Muscle layer of colon (tissue), 2 donors: ENCODE measurements at regions not wholly inside any gene's neighbourhood (a gene's known extent, or its start where the extent isn't known, plus 50 kb on each side); places are given as distances from the start of the nearest gene placed in this dataset.

Experiments used
- H3K27ac ChIP-seq: one replicate; pipeline ENCODE4 v1.7.0; 2013; ENCODE audit warnings: low read depth, mild to moderate bottlenecking, low read length, moderate library complexity
- H3K27me3 ChIP-seq, 2 donors: one replicate each; pipeline ENCODE4 v1.7.0; 2013; ENCODE audit warnings: low read length in 2 of 2, mild to moderate bottlenecking in 2 of 2; ENCODE audit not compliant: insufficient read depth in 2 of 2, control insufficient read depth in 1 of 2
- H3K36me3 ChIP-seq: one replicate; pipeline ENCODE4 v1.7.0; 2013; ENCODE audit warnings: mild to moderate bottlenecking, low read length; ENCODE audit not compliant: insufficient read depth
- H3K4me1 ChIP-seq: one replicate; pipeline ENCODE4 v1.7.0; 2013; ENCODE audit warnings: mild to moderate bottlenecking, low read length; ENCODE audit not compliant: insufficient read depth
- H3K4me3 ChIP-seq, 2 donors: one replicate each; pipeline ENCODE4 v1.7.0; 2013; ENCODE audit warnings: low read length in 2 of 2, low read depth in 1 of 2, mild to moderate bottlenecking in 1 of 2, moderate library complexity in 1 of 2
- H3K9ac ChIP-seq: one replicate; pipeline ENCODE4 v1.7.0; 2013; ENCODE audit warnings: low read length
- H3K9me3 ChIP-seq: one replicate; pipeline ENCODE4 v1.7.0; 2013; ENCODE audit warnings: mild to moderate bottlenecking, low read length
- donor health status: abdominal sarcoma.
- donor health status: Adenocarcinoma of cecum.

DNA sequence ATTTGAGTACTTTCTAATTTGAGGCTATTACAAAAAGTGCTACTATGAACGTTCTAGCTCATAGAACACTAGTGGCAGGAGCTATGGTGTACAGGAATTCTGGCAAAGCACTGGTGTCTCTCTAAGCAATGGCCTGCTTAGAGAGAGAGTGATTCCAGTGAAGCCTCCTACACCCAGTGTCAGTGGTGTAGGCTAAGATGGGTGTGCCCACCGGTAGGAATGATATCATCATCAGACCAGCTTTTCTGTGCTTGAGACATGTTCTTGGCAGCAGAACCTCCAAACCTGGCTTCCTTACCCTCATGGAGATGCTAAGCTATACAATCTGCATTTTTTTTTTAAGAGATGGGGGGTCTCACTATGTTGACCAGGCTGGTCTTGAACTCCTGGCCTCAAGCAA lies 370.3 kb downstream of the SOX9 start:
- Histone ChIP-seq H3K4me1 (no peaks in the 10 kb centered on the region), H3K36me3 (no peaks in the 10 kb centered on the region), H3K9ac (no peak overlapping the region), H3K9me3 (peaks cover 10% of the 10 kb centered on the region), H3K27me3 (no peaks in the 10 kb centered on the region), H3K27ac (no peak overlapping the region), H3K4me3 (no peak overlapping the region)

DNA sequence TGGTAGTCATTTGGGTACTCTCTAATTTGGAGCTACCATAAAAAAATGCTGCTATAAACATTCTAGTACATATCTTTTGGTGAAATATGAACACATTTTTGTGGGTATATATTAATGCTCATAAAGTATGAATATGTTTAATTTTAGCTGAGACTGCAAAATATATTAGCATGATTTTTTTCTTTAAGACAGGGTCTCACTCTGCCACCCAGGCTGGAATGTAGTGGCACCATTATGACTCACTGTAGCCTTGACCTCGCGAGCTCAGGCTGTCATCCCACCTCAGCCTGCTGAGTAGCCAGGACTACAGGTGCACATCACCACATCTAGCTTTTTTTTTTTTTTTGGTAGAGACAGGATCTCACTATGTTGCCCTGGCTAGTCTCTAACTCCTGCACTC lies 371.7 kb downstream of the SOX9 start:
- peaks cover 10% of the 10 kb centered on the region for H3K9me3 ChIP-seq
- no peaks in the 10 kb centered on the region for H3K36me3 ChIP-seq
- H3K27ac ChIP-seq: no peak overlapping the region
- no peak overlapping the region for H3K4me3 ChIP-seq
- H3K4me1 ChIP-seq: no peaks in the 10 kb centered on the region
- no peaks in the 10 kb centered on the region for H3K27me3 ChIP-seq
- no peak overlapping the region for H3K9ac ChIP-seq

DNA sequence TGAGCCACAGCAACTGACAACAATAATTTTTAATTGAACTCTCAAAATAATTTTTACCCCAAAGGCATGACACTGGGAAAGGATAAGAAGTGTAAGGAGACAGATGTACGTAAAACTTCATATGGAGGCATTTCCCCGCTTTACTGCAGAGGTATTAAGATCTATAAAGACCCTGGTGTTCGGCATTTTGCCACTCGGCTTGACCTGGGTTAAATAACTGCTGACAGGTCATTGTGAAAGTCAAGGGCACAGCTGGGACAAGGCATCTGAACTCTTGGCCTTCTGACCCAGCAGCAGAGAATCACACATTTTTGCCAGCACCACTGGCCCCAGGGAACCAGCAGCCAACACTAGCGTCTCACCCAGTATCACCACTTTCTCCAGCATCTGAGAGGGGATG lies 372.1 kb downstream of the SOX9 start:
- H3K4me3 ChIP-seq: no peak overlapping the region
- no peak overlapping the region for H3K27ac ChIP-seq
- no peaks in the 10 kb centered on the region for H3K36me3 ChIP-seq
- H3K9ac ChIP-seq: no peak overlapping the region
- H3K27me3 ChIP-seq: no peaks in the 10 kb centered on the region
- peaks cover 10% of the 10 kb centered on the region for H3K9me3 ChIP-seq
- no peaks in the 10 kb centered on the region for H3K4me1 ChIP-seq

DNA sequence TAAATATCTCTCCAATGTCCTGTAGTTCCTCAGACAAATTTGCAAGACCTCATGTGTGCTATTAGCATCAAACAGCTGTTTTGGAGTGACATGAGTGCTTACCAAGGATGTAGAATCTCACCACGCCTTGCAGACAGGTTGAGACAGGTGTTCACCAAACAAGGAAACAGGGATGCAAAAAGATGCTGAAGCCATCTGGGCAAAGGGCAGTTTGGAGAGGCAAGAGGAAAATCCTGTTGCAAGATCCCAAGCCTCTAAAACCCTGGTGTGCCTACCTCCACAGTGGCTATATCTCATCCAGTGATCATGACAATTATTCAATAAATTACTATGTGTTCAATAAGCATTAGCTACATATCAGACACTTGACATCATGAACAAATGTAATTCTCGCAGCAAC lies 373.7 kb downstream of the SOX9 start:
- Histone ChIP-seq H3K9ac (no peak overlapping the region), H3K27ac (no peak overlapping the region), H3K27me3 (no peaks in the 10 kb centered on the region), H3K4me1 (no peaks in the 10 kb centered on the region), H3K36me3 (no peaks in the 10 kb centered on the region), H3K9me3 (peaks cover 10% of the 10 kb centered on the region), H3K4me3 (no peak overlapping the region)

DNA sequence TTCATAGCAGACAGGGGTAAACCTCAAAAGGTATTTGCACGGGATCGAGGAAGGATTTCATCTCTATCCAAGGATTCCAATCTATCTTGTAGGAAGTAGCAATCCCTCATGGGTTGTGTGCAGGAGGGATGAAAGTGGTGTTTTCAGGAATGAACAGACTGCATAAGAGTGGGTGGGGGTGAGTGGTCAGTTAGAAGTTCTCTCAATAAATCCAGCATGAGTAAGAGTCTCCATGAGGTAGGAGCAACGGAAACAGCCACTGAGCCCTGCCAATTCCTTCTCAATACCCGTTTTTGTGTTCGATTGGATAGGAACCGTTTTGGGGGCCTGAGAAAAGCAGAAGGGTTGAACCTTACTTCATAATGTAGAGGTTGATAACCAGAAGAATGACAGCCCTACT lies 375.6 kb downstream of the SOX9 start:
- H3K9me3 ChIP-seq: no peaks in the 10 kb centered on the region
- no peak overlapping the region for H3K4me3 ChIP-seq
- H3K27me3 ChIP-seq: no peaks in the 10 kb centered on the region
- no peak overlapping the region for H3K9ac ChIP-seq
- H3K27ac ChIP-seq: no peak overlapping the region
- H3K4me1 ChIP-seq: no peaks in the 10 kb centered on the region
- H3K36me3 ChIP-seq: no peaks in the 10 kb centered on the region

DNA sequence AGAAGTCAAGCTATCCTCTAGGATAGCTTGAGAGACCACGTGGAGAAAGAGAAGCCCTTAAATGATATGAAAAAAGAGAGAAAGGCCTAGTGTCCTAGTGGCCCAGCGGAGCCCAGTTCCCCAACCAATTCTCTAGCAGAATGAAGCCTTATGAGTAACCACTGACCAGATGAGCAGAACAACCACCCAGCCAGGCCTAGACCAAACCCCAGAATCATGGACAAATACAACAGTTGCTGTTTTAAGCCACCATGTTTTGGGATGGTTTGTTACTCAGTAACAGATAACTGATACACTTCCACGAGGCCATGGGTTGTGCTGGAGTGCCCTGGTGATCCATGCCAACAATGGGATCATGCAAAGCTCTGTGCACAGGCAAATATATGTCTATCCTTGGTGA lies 377.1 kb downstream of the SOX9 start:
- Histone ChIP-seq H3K27ac (no peak overlapping the region), H3K4me1 (no peaks in the 10 kb centered on the region), H3K9me3 (no peaks in the 10 kb centered on the region), H3K36me3 (no peaks in the 10 kb centered on the region), H3K4me3 (no peak overlapping the region), H3K27me3 (no peaks in the 10 kb centered on the region), H3K9ac (no peak overlapping the region)

DNA sequence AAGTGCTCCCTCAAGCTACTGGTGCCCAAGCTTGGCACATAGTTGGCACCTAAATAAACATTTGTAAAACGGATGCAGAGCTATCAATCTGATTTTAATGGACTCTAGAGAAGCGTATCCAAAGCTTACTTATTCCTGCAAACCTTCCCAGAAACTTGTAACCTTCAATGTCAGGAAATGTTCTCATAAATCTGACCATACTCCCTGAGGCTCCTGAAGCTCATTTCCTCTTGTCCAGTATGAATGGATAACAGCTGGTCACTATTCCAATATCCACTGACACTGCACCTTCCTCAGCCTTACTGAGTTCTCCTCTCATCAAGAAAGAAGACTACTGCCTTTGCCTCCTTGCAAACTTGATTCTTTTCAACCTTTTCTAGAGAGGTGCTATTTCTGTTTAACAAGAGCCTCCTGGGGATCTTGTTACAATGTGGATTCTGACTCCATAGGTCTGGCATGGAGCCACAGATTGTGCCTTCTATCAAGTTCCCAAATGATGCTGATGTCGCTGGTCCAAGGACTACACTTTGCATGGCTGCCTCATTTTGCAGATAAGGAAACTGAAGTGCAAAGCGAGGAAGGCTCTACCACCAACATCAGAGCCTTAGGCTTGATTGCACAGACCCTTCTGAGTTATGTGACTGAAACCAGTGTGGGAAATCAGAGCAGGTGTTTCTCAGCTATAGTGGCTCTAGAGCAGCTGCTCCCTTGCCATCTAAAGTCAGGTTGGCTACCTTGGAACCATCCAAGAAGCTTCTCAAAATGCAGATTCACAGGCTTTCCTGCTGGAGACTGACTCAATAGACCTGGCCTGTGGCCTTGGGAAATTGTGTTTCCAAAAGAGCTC lies 377.8 kb downstream of the SOX9 start:
- Histone ChIP-seq H3K4me1 (no peaks in the 10 kb centered on the region), H3K9me3 (no peaks in the 10 kb centered on the region), H3K9ac (no peak overlapping the region), H3K36me3 (no peaks in the 10 kb centered on the region), H3K27ac (no peak overlapping the region), H3K27me3 (no peaks in the 10 kb centered on the region), H3K4me3 (no peak overlapping the region)

DNA sequence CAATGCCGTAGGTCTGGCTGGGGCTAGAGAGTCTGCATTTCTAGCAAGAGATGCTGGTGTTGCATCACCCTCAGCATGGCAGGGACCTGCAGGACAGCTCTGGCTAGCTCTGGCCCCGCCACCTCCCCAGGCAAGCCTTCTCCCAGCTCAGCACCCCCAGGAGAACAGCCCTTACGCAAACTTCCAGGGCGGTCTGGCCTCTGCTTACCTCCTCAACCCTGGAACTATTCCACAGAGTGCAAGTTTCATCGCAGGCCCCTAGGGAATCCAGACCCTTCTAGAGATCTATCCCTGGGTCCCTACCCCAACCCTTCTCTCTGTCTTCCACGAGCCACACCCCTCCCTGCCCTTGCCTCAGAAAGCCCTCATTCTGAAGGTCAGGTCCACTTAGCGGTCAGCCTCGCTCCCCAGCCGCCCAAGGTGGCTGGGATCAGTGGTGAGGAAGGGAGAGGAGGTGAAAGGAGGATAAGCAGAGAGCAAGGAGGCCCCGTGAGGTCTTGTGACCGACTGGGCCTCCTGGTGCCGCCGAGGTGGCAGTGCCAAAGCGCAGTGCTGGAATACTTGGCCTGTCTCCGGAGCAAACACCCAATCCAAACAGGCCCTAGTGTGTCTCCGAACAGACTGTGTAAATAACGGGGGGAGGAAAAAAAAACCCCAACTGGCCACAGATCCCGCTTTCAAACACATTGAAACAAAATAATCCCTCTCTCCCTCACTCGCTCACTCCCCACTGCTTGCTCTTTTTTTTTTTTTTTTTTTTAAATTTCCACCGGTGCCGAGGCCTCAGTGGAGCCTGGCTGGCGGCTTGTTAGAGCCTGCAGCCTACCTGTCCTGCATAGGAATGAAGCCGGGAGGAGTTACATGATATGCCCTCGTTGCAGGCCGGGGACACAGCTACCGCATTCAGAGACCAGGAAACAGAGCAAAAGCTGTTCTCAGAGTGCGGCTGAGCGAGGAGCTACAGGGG lies 380.9 kb downstream of the SOX9 start:
- Histone ChIP-seq H3K27ac (no peak overlapping the region), H3K9me3 (no peaks in the 10 kb centered on the region), H3K27me3 (no peaks in the 10 kb centered on the region), H3K9ac (no peak overlapping the region), H3K36me3 (no peaks in the 10 kb centered on the region), H3K4me3 (no peak overlapping the region), H3K4me1 (no peaks in the 10 kb centered on the region)

DNA sequence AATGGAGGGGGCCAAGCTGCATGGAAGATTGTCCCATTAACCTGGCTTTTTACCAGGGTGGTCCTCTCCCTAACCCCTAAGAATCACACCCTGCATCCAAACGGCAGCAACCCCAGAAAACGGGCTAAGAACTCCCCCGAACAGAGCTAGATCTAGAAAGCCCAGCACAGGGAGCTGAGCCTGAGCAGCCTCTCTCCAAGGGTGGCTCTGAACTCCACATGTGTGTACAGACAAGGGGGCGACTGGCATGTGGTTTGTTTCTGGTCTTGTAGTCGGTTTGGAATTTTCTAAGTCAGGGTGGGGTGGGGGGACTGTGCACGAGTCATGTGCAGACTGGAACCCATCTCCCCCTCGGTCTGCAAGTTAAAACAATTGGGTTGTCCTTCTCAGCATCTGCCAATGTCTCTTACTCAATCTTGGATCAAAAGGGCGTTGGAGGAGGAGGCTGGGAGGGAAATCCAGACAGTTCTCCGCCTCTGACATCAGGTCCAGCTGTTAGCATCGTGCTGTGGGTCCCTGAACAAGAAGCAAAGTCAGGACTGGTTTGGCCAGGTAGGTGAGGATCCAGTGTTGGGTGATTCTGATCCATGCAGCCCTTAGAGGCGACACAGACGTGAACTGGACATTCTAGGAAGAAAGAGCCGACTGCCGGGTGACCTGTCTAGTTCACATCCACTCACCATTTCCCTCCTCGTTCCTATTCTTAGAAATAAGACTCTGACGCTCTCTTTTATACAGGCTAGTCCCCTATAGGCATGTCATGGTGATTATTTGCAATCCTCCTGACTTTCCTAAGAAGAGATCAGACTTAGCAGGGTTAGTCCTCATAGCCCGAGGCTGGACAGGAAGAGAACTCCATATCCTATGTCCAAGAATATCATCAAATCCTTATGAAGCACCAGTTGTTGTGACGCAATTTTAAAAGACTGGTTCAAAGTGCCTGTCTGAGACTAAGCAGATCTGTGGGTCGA lies 381.8 kb downstream of the SOX9 start:
- Histone ChIP-seq H3K9ac (no peak overlapping the region), H3K4me1 (no peaks in the 10 kb centered on the region), H3K27me3 (no peaks in the 10 kb centered on the region), H3K4me3 (no peak overlapping the region), H3K36me3 (no peaks in the 10 kb centered on the region), H3K9me3 (no peaks in the 10 kb centered on the region), H3K27ac (no peak overlapping the region)

DNA sequence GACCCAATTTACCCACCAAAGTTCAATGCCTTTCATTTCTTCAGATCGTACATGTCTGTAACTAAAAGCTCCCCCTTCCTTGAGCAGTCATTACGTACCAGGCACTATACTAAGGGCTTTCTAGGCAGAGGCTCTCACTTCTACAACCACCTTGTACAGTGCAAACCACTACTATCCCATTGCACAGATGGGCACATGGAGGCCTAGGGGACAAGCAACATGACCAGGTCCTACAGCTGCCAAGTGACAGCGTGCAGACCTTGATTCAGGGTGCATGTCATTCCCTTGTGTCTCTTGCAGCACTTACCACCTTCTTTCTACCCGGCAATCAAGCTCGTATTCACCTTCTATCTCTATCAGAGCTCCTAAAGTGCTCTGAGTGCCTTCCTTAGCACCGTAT lies 382.7 kb downstream of the SOX9 start:
- H3K27ac ChIP-seq: no peak overlapping the region
- H3K4me3 ChIP-seq: no peak overlapping the region
- H3K36me3 ChIP-seq: no peaks in the 10 kb centered on the region
- no peak overlapping the region for H3K9ac ChIP-seq
- H3K27me3 ChIP-seq: no peaks in the 10 kb centered on the region
- no peaks in the 10 kb centered on the region for H3K9me3 ChIP-seq
- no peaks in the 10 kb centered on the region for H3K4me1 ChIP-seq

DNA sequence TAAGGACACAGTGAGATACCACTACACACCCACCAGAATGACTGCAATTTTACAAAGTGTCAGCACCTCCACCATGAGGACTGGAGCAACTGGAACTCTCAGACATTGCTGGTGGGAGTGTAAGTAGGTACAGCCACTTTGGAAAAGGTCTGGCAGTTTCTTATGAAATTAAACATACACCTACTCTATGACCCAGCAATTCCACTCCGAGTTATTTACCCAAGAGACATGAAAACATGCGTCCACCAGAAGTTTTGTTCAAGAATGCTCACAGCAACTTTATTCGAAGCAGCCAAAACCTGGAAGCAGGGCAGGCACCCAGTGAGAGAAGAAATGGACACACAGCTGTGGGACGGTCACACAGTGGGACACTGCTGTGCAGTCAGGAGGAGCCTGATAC lies 384.0 kb downstream of the SOX9 start:
- H3K4me3 ChIP-seq: no peak overlapping the region
- H3K36me3 ChIP-seq: no peaks in the 10 kb centered on the region
- no peak overlapping the region for H3K27ac ChIP-seq
- H3K27me3 ChIP-seq: no peaks in the 10 kb centered on the region
- H3K9me3 ChIP-seq: no peaks in the 10 kb centered on the region
- no peak overlapping the region for H3K9ac ChIP-seq
- no peaks in the 10 kb centered on the region for H3K4me1 ChIP-seq
